ENCODE measurements at regions not wholly inside any gene's neighbourhood (a gene's known extent, or its start where the extent isn't known, plus 50 kb on each side); places are given as distances from the start of the nearest gene placed in this dataset.

GRCh38 chr22:34608540-34609115, 457.3 kb upstream of the ISX start:
- TF ChIP-seq CTCF (IDR thresholded peaks at IDR 0.05; ENCODE audit: low read depth, low read length, missing input control) (no peak), FOXA1 (IDR thresholded peaks at IDR 0.05) (no peak), SP1 (IDR thresholded peaks at IDR 0.05) (no peak), RAD21 (IDR thresholded peaks at IDR 0.05) (no peak), JUND (IDR thresholded peaks at IDR 0.05) (no peak), MAX (IDR thresholded peaks at IDR 0.05) (no peak), YY1 (IDR thresholded peaks at IDR 0.05) (no peak), TAF1 (conservative IDR thresholded peaks at IDR 0.05) (no peak), EGR1 (IDR thresholded peaks at IDR 0.05; ENCODE audit: low read depth in 2 of 2) (no peak), FOXA2 (IDR thresholded peaks at IDR 0.05) (no peak), RXRA (IDR thresholded peaks at IDR 0.05) (no peak), HNF4G (IDR thresholded peaks at IDR 0.05) (no peak)
- TF ChIP-seq, protein P1, sequence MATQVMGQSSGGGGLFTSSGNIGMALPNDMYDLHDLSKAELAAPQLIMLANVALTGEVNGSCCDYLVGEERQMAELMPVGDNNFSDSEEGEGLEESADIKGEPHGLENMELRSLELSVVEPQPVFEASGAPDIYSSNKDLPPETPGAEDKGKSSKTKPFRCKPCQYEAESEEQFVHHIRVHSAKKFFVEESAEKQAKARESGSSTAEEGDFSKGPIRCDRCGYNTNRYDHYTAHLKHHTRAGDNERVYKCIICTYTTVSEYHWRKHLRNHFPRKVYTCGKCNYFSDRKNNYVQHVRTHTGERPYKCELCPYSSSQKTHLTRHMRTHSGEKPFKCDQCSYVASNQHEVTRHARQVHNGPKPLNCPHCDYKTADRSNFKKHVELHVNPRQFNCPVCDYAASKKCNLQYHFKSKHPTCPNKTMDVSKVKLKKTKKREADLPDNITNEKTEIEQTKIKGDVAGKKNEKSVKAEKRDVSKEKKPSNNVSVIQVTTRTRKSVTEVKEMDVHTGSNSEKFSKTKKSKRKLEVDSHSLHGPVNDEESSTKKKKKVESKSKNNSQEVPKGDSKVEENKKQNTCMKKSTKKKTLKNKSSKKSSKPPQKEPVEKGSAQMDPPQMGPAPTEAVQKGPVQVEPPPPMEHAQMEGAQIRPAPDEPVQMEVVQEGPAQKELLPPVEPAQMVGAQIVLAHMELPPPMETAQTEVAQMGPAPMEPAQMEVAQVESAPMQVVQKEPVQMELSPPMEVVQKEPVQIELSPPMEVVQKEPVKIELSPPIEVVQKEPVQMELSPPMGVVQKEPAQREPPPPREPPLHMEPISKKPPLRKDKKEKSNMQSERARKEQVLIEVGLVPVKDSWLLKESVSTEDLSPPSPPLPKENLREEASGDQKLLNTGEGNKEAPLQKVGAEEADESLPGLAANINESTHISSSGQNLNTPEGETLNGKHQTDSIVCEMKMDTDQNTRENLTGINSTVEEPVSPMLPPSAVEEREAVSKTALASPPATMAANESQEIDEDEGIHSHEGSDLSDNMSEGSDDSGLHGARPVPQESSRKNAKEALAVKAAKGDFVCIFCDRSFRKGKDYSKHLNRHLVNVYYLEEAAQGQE (IDR thresholded peaks at IDR 0.05): no peak
